Lower leg skin (tissue), 4 donors: ENCODE measurements at regions not wholly inside any gene's neighbourhood (a gene's known extent, or its start where the extent isn't known, plus 50 kb on each side); places are given as distances from the start of the nearest gene placed in this dataset.

Experiments
- DNase-seq, 2 donors: peaks; one replicate each; pipeline ENCODE4 v3.0.0-alpha.2; 2019; ENCODE audit warnings: low spot score in 2 of 2
- H3K4me3 ChIP-seq: fragments of 200-600 bp; sonication (generic); 2 replicates; pipeline ENCODE4 v1.5.1; 2017; ENCODE audit warnings: mild to moderate bottlenecking, low read depth; ENCODE audit not compliant: poor library complexity, severe bottlenecking
- POLR2A ChIP-seq, 2 donors: fragments of 450-650 bp; IDR thresholded peaks; one replicate each; pipeline ENCODE4 v1.6.1; 2016 to 2017; ENCODE audit warnings: antibody characterized with exemption in 2 of 2, mild to moderate bottlenecking in 1 of 2, moderate library complexity in 1 of 2
- WGBS, 2 donors: methylation state at CpG; one replicate each; pipeline ENCODE4 v1.1.5; 2018; 5-methylcytosine and 5-hydroxymethylcytosine counted together
- intact Hi-C: fragments of 100-400 bp; cut with DNase I; formaldehyde crosslinking; loops from one replicate; pipeline ENCODE4 v1.15.0; 2023; ENCODE audit warnings: low total_unique reads
- TF ChIP-seq, protein P1 (sequence below), 3 donors: fragments of 450-650 bp; IDR thresholded peaks; one replicate each; pipeline ENCODE4 v1.5.1; 2016; ENCODE audit warnings: antibody characterized with exemption in 3 of 3, mild to moderate bottlenecking in 3 of 3, moderate library complexity in 2 of 3

DNA sequence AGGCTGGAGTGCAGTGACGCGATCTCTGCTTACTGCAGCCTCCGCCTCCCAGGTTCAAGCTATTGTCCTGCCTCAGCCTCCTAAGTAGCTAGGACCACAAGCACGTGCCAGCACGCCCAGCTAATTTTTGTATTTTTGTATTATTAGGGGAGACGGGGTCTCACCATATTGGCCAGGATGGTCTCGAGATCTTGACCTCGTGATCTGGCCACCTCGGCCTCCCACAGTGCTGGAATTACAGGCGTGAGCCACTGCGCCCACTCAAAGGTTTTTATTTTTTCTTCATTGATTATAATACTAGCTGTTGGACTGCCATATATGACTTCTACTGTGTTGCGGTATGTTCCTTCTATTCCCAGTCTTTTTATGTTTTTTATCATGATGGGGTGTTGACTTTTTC is 569.7 kb upstream of the SLITRK6 start:
- no peak for DNase-seq
- WGBS, 2 donors: 90 to 95% methylated on average over 12 of the region's 12 CpGs
- H3K4me3 ChIP-seq: no peak overlapping the region
- TF ChIP-seq, protein P1, sequence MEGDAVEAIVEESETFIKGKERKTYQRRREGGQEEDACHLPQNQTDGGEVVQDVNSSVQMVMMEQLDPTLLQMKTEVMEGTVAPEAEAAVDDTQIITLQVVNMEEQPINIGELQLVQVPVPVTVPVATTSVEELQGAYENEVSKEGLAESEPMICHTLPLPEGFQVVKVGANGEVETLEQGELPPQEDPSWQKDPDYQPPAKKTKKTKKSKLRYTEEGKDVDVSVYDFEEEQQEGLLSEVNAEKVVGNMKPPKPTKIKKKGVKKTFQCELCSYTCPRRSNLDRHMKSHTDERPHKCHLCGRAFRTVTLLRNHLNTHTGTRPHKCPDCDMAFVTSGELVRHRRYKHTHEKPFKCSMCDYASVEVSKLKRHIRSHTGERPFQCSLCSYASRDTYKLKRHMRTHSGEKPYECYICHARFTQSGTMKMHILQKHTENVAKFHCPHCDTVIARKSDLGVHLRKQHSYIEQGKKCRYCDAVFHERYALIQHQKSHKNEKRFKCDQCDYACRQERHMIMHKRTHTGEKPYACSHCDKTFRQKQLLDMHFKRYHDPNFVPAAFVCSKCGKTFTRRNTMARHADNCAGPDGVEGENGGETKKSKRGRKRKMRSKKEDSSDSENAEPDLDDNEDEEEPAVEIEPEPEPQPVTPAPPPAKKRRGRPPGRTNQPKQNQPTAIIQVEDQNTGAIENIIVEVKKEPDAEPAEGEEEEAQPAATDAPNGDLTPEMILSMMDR (IDR thresholded peaks at IDR 0.05): no peak
- no peak for TF ChIP-seq POLR2A (IDR thresholded peaks at IDR 0.05)
- intact Hi-C loops: no loop called here

DNA sequence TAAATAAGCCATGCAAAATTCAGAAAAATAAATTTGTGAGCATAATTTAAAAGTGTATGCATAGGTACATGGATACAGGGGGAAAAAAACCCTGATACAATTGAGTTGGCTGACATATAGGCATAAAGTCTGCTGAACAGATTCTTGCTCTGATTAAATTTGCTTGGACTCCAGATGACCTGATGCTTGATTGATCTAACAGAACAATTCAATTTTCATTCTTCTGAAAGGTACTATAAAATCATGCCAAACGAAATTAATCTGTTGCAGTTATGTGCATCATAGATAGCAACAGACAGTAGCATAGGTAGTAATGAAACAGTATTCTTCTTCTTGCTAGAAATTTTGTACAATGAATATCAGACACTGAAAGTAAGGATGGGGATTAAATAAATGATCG is 578.2 kb upstream of the SLITRK6 start:
- no peak overlapping the region for H3K4me3 ChIP-seq
- DNase-seq: no peak
- intact Hi-C loops: no loop called here
- 50 to 51% methylated on average over 2 of the region's 2 CpGs for WGBS, 2 donors
- no peak for TF ChIP-seq POLR2A (IDR thresholded peaks at IDR 0.05)
- TF ChIP-seq, protein P1 (IDR thresholded peaks at IDR 0.05): no peak

DNA sequence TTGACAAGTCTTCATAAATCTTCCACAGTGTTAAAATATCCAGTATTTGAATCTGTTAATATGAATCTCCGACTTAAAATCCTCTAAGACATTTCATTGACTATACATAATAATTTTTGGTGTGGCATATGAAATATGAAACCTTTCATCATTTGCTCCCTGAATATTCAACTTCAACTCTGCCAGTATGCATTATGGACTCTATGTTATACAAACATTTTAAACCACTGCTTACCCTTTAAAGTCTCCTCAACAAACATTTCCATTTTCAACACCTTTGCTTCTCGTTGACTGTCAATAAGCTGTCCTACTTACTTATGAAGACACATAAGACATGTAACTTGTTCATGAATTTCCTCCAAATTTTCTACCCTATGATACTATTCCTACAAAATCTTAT is 579.4 kb upstream of the SLITRK6 start:
- intact Hi-C loops: no loop called here
- WGBS, 2 donors: 55 to 64% methylated on average over 2 of the region's 2 CpGs
- TF ChIP-seq, protein P1 (IDR thresholded peaks at IDR 0.05): no peak
- TF ChIP-seq POLR2A (IDR thresholded peaks at IDR 0.05): no peak
- no peak overlapping the region for H3K4me3 ChIP-seq
- DNase-seq: no peak

DNA sequence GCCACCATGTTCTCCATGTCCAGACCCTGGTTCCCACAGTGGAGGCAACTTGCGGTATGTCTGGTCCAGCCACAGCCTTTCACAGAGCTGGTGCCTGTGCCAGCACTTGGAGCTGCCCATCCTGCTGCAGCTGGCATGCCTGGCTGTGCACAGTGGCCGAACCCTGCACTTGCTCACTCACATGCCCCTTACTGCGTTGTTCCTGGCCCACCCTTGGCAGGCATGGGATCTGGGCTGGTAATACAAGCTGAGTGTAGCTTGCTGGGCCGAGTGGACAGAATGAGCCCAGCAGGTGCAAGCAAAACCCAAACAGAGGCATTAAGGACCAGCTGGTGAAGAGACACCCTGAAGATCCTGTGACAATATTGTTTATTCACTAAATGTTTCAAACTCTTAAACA is 583.9 kb upstream of the SLITRK6 start:
- DNase-seq: no peak
- WGBS, 2 donors: 85 to 88% methylated on average over 4 of the region's 4 CpGs
- TF ChIP-seq, protein P1 (IDR thresholded peaks at IDR 0.05): no peak
- TF ChIP-seq POLR2A (IDR thresholded peaks at IDR 0.05): no peak
- no peak overlapping the region for H3K4me3 ChIP-seq
- intact Hi-C loops: no loop called here

DNA sequence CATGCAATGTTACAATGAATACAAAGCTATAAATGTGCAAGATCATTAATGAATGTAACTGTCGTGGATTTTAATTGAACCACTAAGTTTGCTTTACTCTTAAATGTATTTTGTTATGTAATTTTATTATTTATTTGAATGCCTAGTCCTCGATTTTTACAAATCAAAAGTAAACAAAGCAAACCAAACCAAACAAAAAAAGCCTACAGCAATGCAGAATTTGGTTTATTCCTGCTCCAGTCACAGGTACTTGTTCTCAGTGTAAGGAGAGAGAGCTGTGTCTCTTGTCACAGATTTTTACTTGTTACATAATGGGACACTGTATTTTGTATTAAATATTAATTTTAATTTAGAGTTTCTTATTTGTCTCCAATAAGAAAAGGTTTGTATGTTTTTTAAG is 584.3 kb upstream of the SLITRK6 start:
- H3K4me3 ChIP-seq: no peak overlapping the region
- 61 to 63% methylated on average over 2 of the region's 2 CpGs for WGBS, 2 donors
- intact Hi-C loops: no loop called here
- TF ChIP-seq, protein P1 (IDR thresholded peaks at IDR 0.05): no peak
- TF ChIP-seq POLR2A (IDR thresholded peaks at IDR 0.05): no peak
- DNase-seq: no peak

DNA sequence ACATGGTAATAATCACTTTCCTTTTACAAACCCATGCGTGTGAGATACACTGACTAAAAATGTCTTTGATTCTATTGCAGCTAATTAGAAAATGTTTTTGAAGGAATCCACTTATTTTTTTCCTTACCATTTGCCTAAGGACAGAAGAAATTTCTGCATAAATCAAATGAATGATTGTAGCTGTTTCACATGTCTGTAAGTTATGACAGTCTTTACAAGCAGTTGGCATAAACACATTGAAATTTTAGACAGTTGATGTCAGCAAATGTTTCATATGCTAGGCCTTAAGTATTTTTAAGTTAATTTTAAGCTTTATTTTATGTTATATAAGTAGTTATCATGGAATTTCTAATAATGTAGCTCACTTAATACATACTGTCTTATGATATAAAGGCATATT is 598.4 kb upstream of the SLITRK6 start:
- no peak for TF ChIP-seq POLR2A (IDR thresholded peaks at IDR 0.05)
- TF ChIP-seq, protein P1 (IDR thresholded peaks at IDR 0.05): no peak
- no peak for DNase-seq
- no peak overlapping the region for H3K4me3 ChIP-seq
- 42 to 50% methylated on average over 1 of the region's 1 CpG for WGBS, 2 donors
- intact Hi-C loops: no loop called here
